Activated CD8-positive, alpha-beta memory T cell treated with anti-CD3 and anti-CD28 coated beads for 1 hour (primary cell): ENCODE measurements at regions not wholly inside any gene's neighbourhood (a gene's known extent, or its start where the extent isn't known, plus 50 kb on each side); places are given as distances from the start of the nearest gene placed in this dataset.

ENCODE experiments used
- DNase-seq, 2 donors: peaks; one replicate each; pipeline ENCODE4 v3.0.0-alpha.2; 2020; ENCODE audit warnings: low read depth in 1 of 2; ENCODE audit errors: extremely low read depth in 1 of 2

GRCh38 chr5:40080191-40080590 is 599.5 kb upstream of the PTGER4 start:
- DNase-seq = no peak

DNA sequence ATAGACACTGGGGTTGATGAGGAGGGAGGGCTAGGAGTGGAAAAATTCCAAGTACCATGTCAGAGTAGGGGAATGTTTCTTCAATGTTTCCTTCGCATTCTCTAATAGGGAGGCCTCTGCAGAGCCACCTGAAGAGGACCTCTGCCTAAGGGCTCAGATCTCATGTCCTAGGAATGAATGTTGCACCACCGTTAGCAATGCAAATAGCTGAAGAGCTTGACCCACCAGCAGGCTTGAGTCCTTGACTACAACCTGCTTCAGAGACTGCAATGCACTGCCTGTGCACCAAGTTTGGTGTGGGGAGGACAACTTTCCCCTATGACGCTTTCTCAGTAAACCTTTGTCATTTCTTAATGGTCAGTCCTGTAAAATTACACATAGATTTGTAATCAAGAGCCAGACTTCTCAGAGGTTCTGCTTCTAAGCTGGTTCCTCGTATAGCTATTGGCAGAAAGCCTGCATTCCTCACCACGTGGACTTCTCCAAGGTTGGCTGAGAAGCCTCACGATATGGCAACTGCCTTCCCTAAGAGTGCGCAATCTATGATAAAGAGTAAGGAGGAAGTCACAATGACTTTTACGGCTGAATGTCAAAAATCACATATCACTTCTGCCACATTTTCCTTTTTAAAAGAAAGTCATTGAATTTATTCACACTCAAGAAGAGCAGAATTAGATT is 600.7 kb upstream of the PTGER4 start:
- DNase-seq = no peak

DNA sequence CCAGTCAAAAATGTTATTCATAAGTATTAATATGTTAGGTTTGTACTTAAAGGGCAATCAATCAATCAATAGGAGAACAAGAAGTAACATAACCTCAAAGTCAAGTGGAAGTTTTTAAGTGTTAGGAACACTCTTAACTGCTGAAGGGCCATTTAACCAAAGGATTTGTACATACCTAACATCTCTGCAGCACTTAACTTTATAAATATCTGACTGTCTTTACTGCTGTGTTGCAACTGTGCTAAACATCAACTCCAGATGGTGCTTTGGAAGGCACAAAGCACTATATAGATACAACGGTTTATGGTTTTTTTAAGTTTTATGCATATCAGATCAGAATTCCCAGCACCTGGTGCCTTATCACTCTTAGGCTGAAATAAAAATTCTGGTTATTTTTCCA is 604.9 kb upstream of the PTGER4 start:
- no peak for DNase-seq

GRCh38 chr5:40073927-40074326 is 605.8 kb upstream of the PTGER4 start:
- DNase-seq = no peak

DNA sequence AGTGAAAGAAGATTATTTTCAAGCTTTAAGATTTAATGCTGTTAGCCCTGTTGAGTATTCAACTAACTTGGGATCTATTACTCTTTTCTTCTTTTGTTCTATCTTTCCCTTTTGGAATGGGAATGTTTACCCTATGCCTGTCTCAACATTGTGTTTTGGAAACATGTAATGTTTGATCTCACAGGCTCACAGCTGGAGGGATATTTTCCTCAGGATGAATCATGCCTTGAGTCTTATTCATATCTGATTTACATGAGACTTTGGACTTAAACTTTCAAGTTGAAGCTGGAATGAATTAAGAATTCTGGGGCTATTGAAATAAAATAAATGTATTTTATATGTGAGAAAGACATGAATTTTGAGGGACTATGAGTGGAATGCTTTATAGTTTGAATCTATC is 607.8 kb upstream of the PTGER4 start:
- no peak for DNase-seq

GRCh38 chr5:40066616-40067015 is 613.1 kb upstream of the PTGER4 start:
- no peak for DNase-seq

DNA sequence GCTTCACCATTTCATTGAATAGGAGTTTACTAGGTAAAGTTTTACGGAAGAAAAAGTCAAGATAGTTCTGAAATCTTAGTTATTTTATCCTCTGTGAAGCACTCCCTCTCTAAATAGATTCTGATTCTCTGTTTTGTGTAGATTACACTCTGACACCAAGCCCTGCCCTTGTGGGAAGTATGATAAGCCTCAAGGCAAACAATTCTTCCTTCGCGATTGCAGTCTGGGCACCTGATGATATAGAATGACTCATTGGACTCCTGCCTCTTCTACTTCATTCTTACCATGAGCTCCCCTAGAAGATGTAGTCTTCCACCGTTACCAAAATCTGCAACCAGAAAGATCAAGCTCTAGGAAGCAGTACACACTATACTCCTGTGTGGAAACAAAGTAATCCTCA is 626.9 kb upstream of the PTGER4 start:
- DNase-seq = no peak

DNA sequence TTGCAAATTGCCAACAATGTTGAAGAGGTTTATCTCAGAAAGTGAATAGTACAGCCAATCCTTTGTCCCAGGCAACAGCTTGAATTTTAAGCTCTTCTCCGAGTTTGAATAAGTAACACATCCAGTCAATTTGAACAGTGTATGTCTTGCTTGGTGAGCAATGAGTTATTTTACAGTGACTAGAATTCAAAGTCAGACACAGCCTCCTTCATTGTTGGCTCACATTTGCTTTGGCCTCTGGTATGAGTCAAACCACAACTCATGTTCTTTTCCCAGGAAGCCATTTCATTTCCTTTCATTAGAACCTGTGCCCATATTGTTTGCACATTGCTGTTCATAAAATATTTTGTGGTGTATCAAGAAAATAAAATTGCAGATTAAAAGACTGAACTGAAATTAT is 622.0 kb upstream of the DAB2 start:
- no peak for DNase-seq

GRCh38 chr5:40045429-40045828 is 620.6 kb upstream of the DAB2 start:
- no peak for DNase-seq

GRCh38 chr5:40043916-40044315 is 619.1 kb upstream of the DAB2 start:
- DNase-seq = no peak

- DNase-seq = no peak
These were observed 616.7 kb upstream of the DAB2 start for GRCh38 chr5:40041452-40041851.

DNA sequence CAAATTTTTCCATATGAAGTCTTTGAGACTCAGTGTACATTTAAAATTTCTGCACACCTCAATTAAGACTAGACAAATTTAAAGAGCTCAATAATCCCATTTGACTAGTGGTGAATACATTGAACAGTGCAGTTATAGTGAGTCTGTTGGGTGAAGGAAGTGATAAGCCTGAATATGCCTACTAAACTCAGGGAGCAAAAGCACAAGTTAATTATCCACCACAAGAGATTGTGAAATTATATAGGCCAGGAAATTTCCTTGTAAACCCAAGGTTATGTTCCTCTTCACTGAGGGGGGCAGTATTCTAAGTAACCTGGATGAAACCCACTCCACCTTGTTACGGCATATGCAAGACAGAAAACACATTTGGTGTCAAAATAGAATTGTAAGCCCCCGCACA is 612.9 kb upstream of the DAB2 start:
- DNase-seq = no peak

GRCh38 chr5:40034441-40034840 is 609.7 kb upstream of the DAB2 start:
- no peak for DNase-seq

DNA sequence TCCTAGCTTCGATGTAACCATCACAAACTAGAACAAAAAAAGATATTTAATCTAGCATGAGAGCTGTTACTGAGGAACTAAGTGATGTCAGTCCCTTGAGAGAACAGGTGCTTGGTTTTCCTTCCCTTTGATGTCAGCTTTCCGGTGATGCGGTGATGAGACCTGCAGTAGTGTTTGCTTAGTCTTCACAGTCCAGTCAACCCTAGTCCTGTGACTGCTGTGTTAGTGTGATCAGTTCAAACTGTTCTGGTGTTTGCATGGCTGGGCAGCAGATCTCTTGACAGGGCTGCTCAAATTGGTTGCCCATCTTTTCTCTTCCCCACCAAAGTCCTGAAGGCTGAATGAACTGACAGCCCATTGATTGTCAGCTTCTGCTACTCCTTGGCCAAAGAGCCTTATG is 608.6 kb upstream of the DAB2 start:
- DNase-seq = no peak

GRCh38 chr5:40033009-40033408 is 608.2 kb upstream of the DAB2 start:
- no peak for DNase-seq

- DNase-seq = no peak
These were observed 605.9 kb upstream of the DAB2 start for GRCh38 chr5:40030661-40031060.

DNA sequence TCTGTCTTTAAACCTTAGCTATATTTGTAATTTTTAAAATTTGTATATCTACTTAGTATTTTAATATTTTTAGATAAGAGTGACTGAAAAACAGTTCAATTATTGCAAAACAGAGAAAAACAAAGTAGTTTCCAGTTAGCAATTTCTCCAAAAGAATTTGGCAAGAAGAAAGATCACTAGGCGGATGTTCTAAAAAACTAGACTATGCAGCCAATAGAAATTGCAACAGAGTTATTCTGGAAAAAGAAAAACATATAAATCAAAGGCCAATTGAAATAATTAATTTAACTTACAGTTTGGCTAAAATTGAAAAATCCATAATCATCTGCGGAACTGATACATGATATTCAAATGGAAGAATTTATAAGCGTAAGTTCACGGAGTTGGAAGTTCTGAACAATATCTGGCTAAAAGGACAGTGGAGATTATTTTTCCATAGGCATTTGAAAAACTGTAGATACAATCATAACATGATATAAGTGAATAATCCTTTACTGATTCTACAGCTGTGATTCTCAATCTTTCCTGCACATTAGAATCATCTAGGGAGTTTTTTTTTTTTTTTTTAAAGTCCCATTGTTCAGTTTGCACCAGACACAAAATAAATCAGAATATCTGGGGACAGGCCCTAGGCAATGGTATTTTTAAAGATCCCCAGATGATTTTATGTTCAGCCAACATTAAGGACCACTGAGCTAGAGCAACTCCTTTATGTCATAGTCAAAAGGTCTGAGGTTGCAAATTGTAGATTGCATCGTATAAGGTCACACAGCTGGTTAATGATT is 605.1 kb upstream of the DAB2 start:
- DNase-seq = no peak

- no peak for DNase-seq
These were observed 602.6 kb upstream of the DAB2 start for GRCh38 chr5:40027400-40027799.

GRCh38 chr5:40025586-40025985 is 600.8 kb upstream of the DAB2 start:
- no peak for DNase-seq

DNA sequence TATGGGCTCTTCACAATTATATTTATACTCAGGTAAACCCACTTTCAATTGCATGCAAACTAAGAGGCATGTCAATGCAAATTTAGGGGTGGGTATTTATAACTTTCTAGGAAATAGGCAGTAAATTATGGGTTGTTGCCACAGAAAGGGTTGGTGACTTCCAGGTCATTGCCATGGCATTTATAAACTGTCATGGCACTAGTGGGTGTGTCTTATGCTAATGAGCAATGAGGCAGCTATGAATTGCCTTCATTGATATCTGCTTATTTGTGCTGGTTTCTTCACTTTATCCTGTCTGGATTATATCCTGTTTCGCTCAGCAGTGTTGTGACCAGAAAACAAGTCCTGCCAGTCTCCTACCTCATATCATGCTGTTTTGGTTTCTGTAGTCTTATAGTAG is 597.3 kb upstream of the DAB2 start:
- DNase-seq = no peak

DNA sequence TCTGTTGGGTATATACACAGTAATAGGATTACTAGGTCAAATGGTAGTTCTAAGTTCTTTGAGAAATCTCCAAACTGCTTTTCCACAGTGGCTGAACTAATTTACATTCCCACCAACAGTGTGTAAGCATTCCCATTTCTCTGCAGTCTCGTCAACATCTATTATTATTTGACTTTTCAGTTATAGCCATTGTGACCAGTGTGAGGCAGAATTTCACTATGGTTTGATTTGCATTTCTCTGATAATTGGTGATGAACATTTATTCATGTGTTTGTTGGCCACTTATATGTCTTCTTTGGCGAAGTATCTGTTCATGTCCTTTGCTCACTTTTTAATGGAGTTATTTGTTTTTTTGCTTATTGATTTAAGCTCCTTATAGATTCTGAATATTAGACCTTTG is 596.2 kb upstream of the DAB2 start:
- no peak for DNase-seq

DNA sequence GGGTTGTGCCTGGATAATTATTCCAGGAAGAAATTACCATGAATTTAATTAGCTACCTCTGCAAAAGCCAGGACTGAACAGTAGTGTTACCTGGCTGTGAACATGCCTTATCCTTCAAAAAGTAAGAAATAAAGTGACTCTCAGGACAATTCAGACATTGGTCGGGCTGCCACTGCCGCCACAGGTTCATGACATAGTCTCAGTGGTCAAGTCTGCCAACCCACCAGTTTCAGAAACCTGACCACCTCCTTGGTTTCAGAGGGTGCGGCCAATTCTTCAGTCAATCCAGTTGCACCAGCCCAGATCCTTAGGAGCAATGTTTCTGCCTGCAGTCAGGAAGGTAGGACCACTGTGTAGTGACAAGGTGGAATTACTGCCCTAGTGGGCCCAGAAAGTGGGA is 593.1 kb upstream of the DAB2 start:
- DNase-seq = no peak

- DNase-seq = no peak
These were observed 592.4 kb upstream of the DAB2 start for GRCh38 chr5:40017135-40017534.
